A673 (cell line): ENCODE measurements at regions not wholly inside any gene's neighbourhood (a gene's known extent, or its start where the extent isn't known, plus 50 kb on each side); places are given as distances from the start of the nearest gene placed in this dataset.

ENCODE experiments used
- BruUV-seq: library from RNA; stranded (reverse); fragments of 400-500 nt; replicated peaks from 2 replicates; lab custom pipeline; 2021; lab: Mats Ljungman, UMichigan
- CTCF ChIA-PET: fragments of 300-600 bp; sonication (Branson Sonifier 250); formaldehyde crosslinking; loops from one replicate; lab custom pipeline; 2022; ENCODE audit warnings: antibody characterized with exemption; lab: Charles Lee
- POLR2A ChIA-PET: fragments of 300-600 bp; sonication (Branson Sonifier 250); formaldehyde crosslinking; loops from one replicate; lab custom pipeline; 2022; ENCODE audit warnings: antibody characterized with exemption; ENCODE audit not compliant: low non-redundant PET; lab: Charles Lee
- DNase-seq: peaks from one replicate; pipeline ENCODE4 v3.0.0-alpha.2; 2015; ENCODE audit warnings: low spot score
- H3K27ac ChIP-seq: fragments of 200-600 bp; sonication (generic); 2 replicates; pipeline ENCODE4 v1.5.1; 2016; ENCODE audit warnings: mixed run types, low read depth, mild to moderate bottlenecking, mixed read lengths, antibody characterized with exemption, low read length; ENCODE audit not compliant: poor library complexity, severe bottlenecking
- H3K27me3 ChIP-seq: fragments of 200-600 bp; sonication (generic); replicated peaks from 2 replicates; pipeline ENCODE4 v1.6.1; 2017; ENCODE audit warnings: mixed run types, low read depth, mild to moderate bottlenecking, mixed read lengths, antibody characterized with exemption, low read length; ENCODE audit not compliant: insufficient read depth, poor library complexity
- H3K36me3 ChIP-seq: fragments of 200-600 bp; sonication (generic); 2 replicates; pipeline ENCODE4 v1.6.1; 2016; ENCODE audit warnings: mixed run types, mild to moderate bottlenecking, mixed read lengths, antibody characterized with exemption, low read length; ENCODE audit not compliant: insufficient read depth, poor library complexity, severe bottlenecking
- H3K4me1 ChIP-seq: fragments of 200-600 bp; sonication (generic); 2 replicates; pipeline ENCODE4 v1.6.1; 2017; ENCODE audit warnings: mixed run types, mild to moderate bottlenecking, mixed read lengths, antibody characterized with exemption, low read length; ENCODE audit not compliant: insufficient read depth, poor library complexity, severe bottlenecking
- H3K4me3 ChIP-seq: fragments of 200-600 bp; sonication (generic); 2 replicates; pipeline ENCODE4 v1.5.1; 2016; ENCODE audit warnings: low read depth, mixed run types, mild to moderate bottlenecking, mixed read lengths, low read length; ENCODE audit not compliant: poor library complexity, severe bottlenecking
- H3K9me3 ChIP-seq: fragments of 200-600 bp; sonication (generic); 2 replicates; pipeline ENCODE4 v1.6.1; 2016; ENCODE audit warnings: mixed run types, low read depth, mild to moderate bottlenecking, mixed read lengths, antibody characterized with exemption, low read length; ENCODE audit not compliant: poor library complexity, severe bottlenecking
- EZH2 ChIP-seq: fragments of 200-600 bp; sonication (generic); IDR thresholded peaks from 2 replicates; pipeline ENCODE4 v1.6.1; 2017; ENCODE audit warnings: borderline replicate concordance, low read depth, mild to moderate bottlenecking, mixed read lengths, antibody characterized with exemption, low read length; ENCODE audit not compliant: poor library complexity, severe bottlenecking
- intact Hi-C: fragments of 100-400 bp; cut with micrococcal nuclease; formaldehyde crosslinking; loops from one replicate; pipeline ENCODE4 v1.10.0; 2022; ENCODE audit not compliant: unreplicated experiment
- TF ChIP-seq, protein P1 (sequence below): fragments of 300-800, 200-600 bp; sonication (generic); conservative IDR thresholded peaks from 2 replicates; pipeline ENCODE4 v1.5.1; 2017; ENCODE audit warnings: low read depth, mild to moderate bottlenecking, antibody characterized with exemption, low read length, moderate library complexity, mixed read lengths

DNA sequence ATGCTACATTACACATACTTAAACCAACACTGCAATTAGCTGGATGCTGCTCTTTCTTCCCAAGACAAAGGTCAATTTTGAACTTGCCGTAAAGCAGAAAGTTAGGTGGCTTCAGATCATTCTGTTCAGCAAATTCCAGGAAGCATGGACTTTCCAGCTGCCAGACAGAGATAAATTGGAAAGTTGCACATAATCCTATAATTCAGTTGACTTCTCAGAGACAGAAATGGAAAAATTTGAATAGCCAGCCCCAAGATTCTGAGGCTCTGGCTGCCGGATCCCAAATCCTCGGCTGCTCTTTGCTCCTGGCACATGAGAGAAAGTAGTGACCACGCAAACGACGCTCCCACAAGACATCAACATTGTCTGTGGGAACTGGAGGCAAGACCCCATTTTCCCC lies 105.0 kb upstream of the VIPR2 start:
- CTCF ChIA-PET, result no interaction called here
- no TSS peak for BruUV-seq
- Histone ChIP-seq H3K4me3 (no peak overlapping the region), H3K27ac (no peak overlapping the region), H3K9me3 (no peaks in the 10 kb centered on the region), H3K36me3 (no peaks in the 10 kb centered on the region), H3K4me1 (no peaks in the 10 kb centered on the region), H3K27me3 (peaks cover 68% of the 10 kb centered on the region)
- POLR2A ChIA-PET, result no interaction called here
- no peak for TF ChIP-seq EZH2
- TF ChIP-seq, protein P1, sequence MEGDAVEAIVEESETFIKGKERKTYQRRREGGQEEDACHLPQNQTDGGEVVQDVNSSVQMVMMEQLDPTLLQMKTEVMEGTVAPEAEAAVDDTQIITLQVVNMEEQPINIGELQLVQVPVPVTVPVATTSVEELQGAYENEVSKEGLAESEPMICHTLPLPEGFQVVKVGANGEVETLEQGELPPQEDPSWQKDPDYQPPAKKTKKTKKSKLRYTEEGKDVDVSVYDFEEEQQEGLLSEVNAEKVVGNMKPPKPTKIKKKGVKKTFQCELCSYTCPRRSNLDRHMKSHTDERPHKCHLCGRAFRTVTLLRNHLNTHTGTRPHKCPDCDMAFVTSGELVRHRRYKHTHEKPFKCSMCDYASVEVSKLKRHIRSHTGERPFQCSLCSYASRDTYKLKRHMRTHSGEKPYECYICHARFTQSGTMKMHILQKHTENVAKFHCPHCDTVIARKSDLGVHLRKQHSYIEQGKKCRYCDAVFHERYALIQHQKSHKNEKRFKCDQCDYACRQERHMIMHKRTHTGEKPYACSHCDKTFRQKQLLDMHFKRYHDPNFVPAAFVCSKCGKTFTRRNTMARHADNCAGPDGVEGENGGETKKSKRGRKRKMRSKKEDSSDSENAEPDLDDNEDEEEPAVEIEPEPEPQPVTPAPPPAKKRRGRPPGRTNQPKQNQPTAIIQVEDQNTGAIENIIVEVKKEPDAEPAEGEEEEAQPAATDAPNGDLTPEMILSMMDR, result no peak
- DNase-seq, result no peak
- intact Hi-C loops, result no loop called here

DNA sequence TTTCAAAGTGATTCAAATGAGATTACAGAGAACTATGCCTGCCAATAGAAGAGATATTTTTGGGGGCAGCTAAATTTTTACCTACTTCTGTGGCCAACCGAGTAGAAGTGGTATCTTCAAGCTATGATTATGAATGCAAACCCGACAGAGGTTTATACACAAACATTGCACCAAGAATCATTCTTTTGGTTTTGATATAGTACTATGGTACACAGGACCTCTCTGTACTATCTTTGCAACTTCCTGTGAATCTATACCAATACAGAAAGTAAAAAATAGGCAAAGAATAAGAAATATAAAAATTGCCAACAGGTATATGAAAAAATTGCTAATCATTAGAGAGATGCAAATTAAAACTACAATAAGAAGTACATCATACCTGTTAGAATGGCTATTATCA lies 103.2 kb upstream of the VIPR2 start:
- Histone ChIP-seq H3K36me3 (no peaks in the 10 kb centered on the region), H3K9me3 (no peaks in the 10 kb centered on the region), H3K4me3 (no peak overlapping the region), H3K27me3 (peaks cover 63% of the 10 kb centered on the region), H3K27ac (no peak overlapping the region), H3K4me1 (no peaks in the 10 kb centered on the region)
- no peak for TF ChIP-seq EZH2
- TF ChIP-seq, protein P1, result no peak
- BruUV-seq, result no TSS peak
- POLR2A ChIA-PET, result no interaction called here
- CTCF ChIA-PET, result no interaction called here
- intact Hi-C loops, result no loop called here
- DNase-seq, result no peak

DNA sequence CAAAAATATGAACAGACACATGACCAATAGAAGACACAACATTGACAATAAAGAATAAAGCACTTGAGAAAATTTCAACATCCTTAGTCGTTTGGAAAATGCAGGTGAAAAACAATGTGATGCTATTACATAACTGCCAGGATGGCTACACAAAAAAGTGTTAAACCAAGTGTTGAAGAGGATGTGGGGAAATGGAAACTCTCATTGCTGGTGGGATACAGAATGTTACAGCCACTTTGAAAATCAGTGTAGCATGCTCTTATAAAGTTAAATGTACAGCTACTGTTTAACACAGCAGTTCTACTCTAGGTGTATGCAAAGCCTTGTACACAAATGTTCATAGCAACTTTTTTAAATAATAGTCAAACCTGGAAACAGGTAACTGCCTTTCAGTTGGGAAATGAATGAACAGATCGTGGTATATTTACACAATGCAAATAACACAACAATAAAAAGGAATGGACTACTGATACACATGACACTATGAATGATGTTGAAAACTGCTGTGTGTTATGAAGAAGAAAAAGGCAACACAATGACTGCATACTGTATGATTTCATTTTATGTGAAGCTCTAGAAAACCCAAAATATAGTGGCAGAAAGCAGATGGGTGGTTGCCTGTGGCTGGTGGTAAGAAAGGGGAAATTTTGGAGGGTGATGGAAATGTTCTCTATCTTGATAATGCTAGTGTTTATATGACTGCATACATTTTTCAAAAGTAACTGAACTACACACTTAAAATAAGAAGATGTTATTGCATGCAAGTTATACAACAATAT lies 102.2 kb upstream of the VIPR2 start:
- H3K36me3 ChIP-seq, result no peaks in the 10 kb centered on the region
- TF ChIP-seq, protein P1, result no peak
- TF ChIP-seq EZH2, result no peak
- no peak overlapping the region for H3K27ac ChIP-seq
- ChIA-PET CTCF (no interaction called here), POLR2A (no interaction called here)
- DNase-seq, result no peak
- BruUV-seq, result no TSS peak
- H3K4me3 ChIP-seq, result no peak overlapping the region
- H3K27me3 ChIP-seq, result peaks cover 57% of the 10 kb centered on the region
- H3K9me3 ChIP-seq, result no peaks in the 10 kb centered on the region
- H3K4me1 ChIP-seq, result no peaks in the 10 kb centered on the region
- intact Hi-C loops, result no loop called here
